ENCODE measurements at regions not wholly inside any gene's neighbourhood (a gene's known extent, or its start where the extent isn't known, plus 50 kb on each side); places are given as distances from the start of the nearest gene placed in this dataset.
"Not testable (repeated sequence)": the region's sequence is repeated elsewhere in the genome, so short reads cannot be mapped to it uniquely, and the experiment has no call there.

GRCh38 chr5:92729088-92729487, 851.9 kb downstream of the NR2F1-AS1 start:
- no peak for DNase-seq

GRCh38 chr5:92715946-92716520, 865.0 kb downstream of the NR2F1-AS1 start:
- DNase-seq = no peak

GRCh38 chr5:92713826-92714225, 867.2 kb downstream of the NR2F1-AS1 start:
- DNase-seq = no peak

- peak in 2 of 56 donors; percentile 1 to 10 for DNase-seq
These were observed 867.7 kb downstream of the NR2F1-AS1 start for GRCh38 chr5:92713335-92713743.

GRCh38 chr5:92711956-92712355, 869.1 kb downstream of the NR2F1-AS1 start:
- no peak for DNase-seq

- no peak for DNase-seq
These were observed 876.4 kb downstream of the NR2F1-AS1 start for GRCh38 chr5:92704590-92704989.

- DNase-seq = no peak
These were observed 877.0 kb downstream of the NR2F1-AS1 start for GRCh38 chr5:92703976-92704375.

GRCh38 chr5:92695123-92696003, 885.7 kb downstream of the NR2F1-AS1 start:
- DNase-seq = no peak

GRCh38 chr5:92694067-92694466, 887.0 kb downstream of the NR2F1-AS1 start:
- no peak for DNase-seq

GRCh38 chr5:92691955-92692354, 889.1 kb downstream of the NR2F1-AS1 start:
- not testable (repeated sequence) for DNase-seq

GRCh38 chr5:92687821-92688722, 892.9 kb downstream of the NR2F1-AS1 start:
- peak in 5 of 56 donors; percentile 0 to 6 (median 0) for DNase-seq

GRCh38 chr5:92678640-92679039, 902.4 kb downstream of the NR2F1-AS1 start:
- DNase-seq = peak in 12 of 56 donors; percentile 0 to 18 (median 6)

- DNase-seq = no peak
These were observed 904.5 kb downstream of the NR2F1-AS1 start for GRCh38 chr5:92676215-92677165.

GRCh38 chr5:92674321-92674720, 906.7 kb downstream of the NR2F1-AS1 start:
- no peak for DNase-seq

- DNase-seq = no peak
These were observed 915.5 kb downstream of the NR2F1-AS1 start for GRCh38 chr5:92665506-92665905.

GRCh38 chr5:92662741-92663140, 918.3 kb downstream of the NR2F1-AS1 start:
- no peak for DNase-seq

GRCh38 chr5:92659246-92659645, 921.8 kb downstream of the NR2F1-AS1 start:
- no peak for DNase-seq

- not testable (repeated sequence) for DNase-seq
These were observed 926.4 kb downstream of the NR2F1-AS1 start for GRCh38 chr5:92654601-92655000.

GRCh38 chr5:92653730-92654461, 927.1 kb downstream of the NR2F1-AS1 start:
- DNase-seq = no peak

GRCh38 chr5:92652756-92653155, 928.3 kb downstream of the NR2F1-AS1 start:
- no peak for DNase-seq

Measured in nucleus accumbens (tissue), 56 donors.